ENCODE measurements at regions not wholly inside any gene's neighbourhood (a gene's known extent, or its start where the extent isn't known, plus 50 kb on each side); places are given as distances from the start of the nearest gene placed in this dataset.
"Not testable (repeated sequence)": the region's sequence is repeated elsewhere in the genome, so short reads cannot be mapped to it uniquely, and the experiment has no call there.

GRCh38 chr2:87536427-87536826, 211.5 kb upstream of the PLGLB2 start:
- H3K27me3 ChIP-seq (ENCODE audit: control insufficient read depth, insufficient read depth, low read length) = not testable (repeated sequence)

GRCh38 chr2:87537251-87537671, 210.6 kb upstream of the PLGLB2 start:
- H3K4me1 ChIP-seq (ENCODE audit: control insufficient read depth, insufficient read depth, low read length); H3K36me3 ChIP-seq (ENCODE audit: control insufficient read depth, insufficient read depth, low read length): not testable (repeated sequence)
- WGBS (ENCODE audit: insufficient coverage, insufficient read length) = no CpG with 5 or more reads among the region's 8 CpGs

More at GRCh38 chr2:87536427-87536826, 211.5 kb upstream of the PLGLB2 start:
- not testable (repeated sequence) for H3K4me1 ChIP-seq (ENCODE audit: control insufficient read depth, insufficient read depth, low read length); H3K36me3 ChIP-seq (ENCODE audit: control insufficient read depth, insufficient read depth, low read length); DNase-seq (ENCODE audit: low read depth, low spot score); H3K27ac ChIP-seq (ENCODE audit: low read length); H3K4me3 ChIP-seq (ENCODE audit: low read length); H3K9me3 ChIP-seq (ENCODE audit: control insufficient read depth, insufficient read depth, low read length)
- no CpG with 5 or more reads among the region's 5 CpGs for WGBS (ENCODE audit: insufficient coverage, insufficient read length)

GRCh38 chr2:87538268-87538667, 209.6 kb upstream of the PLGLB2 start:
- H3K27ac ChIP-seq (ENCODE audit: low read length); H3K9me3 ChIP-seq (ENCODE audit: control insufficient read depth, insufficient read depth, low read length); H3K27me3 ChIP-seq (ENCODE audit: control insufficient read depth, insufficient read depth, low read length); DNase-seq (ENCODE audit: low read depth, low spot score); H3K4me3 ChIP-seq (ENCODE audit: low read length); H3K4me1 ChIP-seq (ENCODE audit: control insufficient read depth, insufficient read depth, low read length); H3K36me3 ChIP-seq (ENCODE audit: control insufficient read depth, insufficient read depth, low read length): not testable (repeated sequence)
- WGBS (ENCODE audit: insufficient coverage, insufficient read length) = no CpG with 5 or more reads among the region's 12 CpGs

More at GRCh38 chr2:87537251-87537671, 210.6 kb upstream of the PLGLB2 start:
- not testable (repeated sequence) for H3K4me3 ChIP-seq (ENCODE audit: low read length); H3K9me3 ChIP-seq (ENCODE audit: control insufficient read depth, insufficient read depth, low read length); DNase-seq (ENCODE audit: low read depth, low spot score); H3K27me3 ChIP-seq (ENCODE audit: control insufficient read depth, insufficient read depth, low read length); H3K27ac ChIP-seq (ENCODE audit: low read length)

GRCh38 chr2:87539151-87539943, 208.5 kb upstream of the PLGLB2 start:
- H3K27ac ChIP-seq (ENCODE audit: low read length); H3K9me3 ChIP-seq (ENCODE audit: control insufficient read depth, insufficient read depth, low read length); DNase-seq (ENCODE audit: low read depth, low spot score); H3K4me3 ChIP-seq (ENCODE audit: low read length); H3K27me3 ChIP-seq (ENCODE audit: control insufficient read depth, insufficient read depth, low read length); H3K4me1 ChIP-seq (ENCODE audit: control insufficient read depth, insufficient read depth, low read length); H3K36me3 ChIP-seq (ENCODE audit: control insufficient read depth, insufficient read depth, low read length): not testable (repeated sequence)
- WGBS (ENCODE audit: insufficient coverage, insufficient read length) = no CpG with 5 or more reads among the region's 15 CpGs

- not testable (repeated sequence) for H3K27me3 ChIP-seq (ENCODE audit: control insufficient read depth, insufficient read depth, low read length); H3K36me3 ChIP-seq (ENCODE audit: control insufficient read depth, insufficient read depth, low read length); DNase-seq (ENCODE audit: low read depth, low spot score); H3K4me3 ChIP-seq (ENCODE audit: low read length); H3K9me3 ChIP-seq (ENCODE audit: control insufficient read depth, insufficient read depth, low read length); H3K4me1 ChIP-seq (ENCODE audit: control insufficient read depth, insufficient read depth, low read length); H3K27ac ChIP-seq (ENCODE audit: low read length)
- WGBS (ENCODE audit: insufficient coverage, insufficient read length) = no CpG with 5 or more reads among the region's 3 CpGs
Measured at GRCh38 chr2:87540242-87540641, 207.6 kb upstream of the PLGLB2 start.

- H3K4me1 ChIP-seq (ENCODE audit: control insufficient read depth, insufficient read depth, low read length); H3K9me3 ChIP-seq (ENCODE audit: control insufficient read depth, insufficient read depth, low read length); H3K4me3 ChIP-seq (ENCODE audit: low read length); DNase-seq (ENCODE audit: low read depth, low spot score); H3K27ac ChIP-seq (ENCODE audit: low read length); H3K36me3 ChIP-seq (ENCODE audit: control insufficient read depth, insufficient read depth, low read length); H3K27me3 ChIP-seq (ENCODE audit: control insufficient read depth, insufficient read depth, low read length): not testable (repeated sequence)
- no CpG with 5 or more reads among the region's 8 CpGs for WGBS (ENCODE audit: insufficient coverage, insufficient read length)
Measured at GRCh38 chr2:87542599-87543174, 205.2 kb upstream of the PLGLB2 start.

- not testable (repeated sequence) for H3K27me3 ChIP-seq (ENCODE audit: control insufficient read depth, insufficient read depth, low read length); DNase-seq (ENCODE audit: low read depth, low spot score); H3K9me3 ChIP-seq (ENCODE audit: control insufficient read depth, insufficient read depth, low read length); H3K36me3 ChIP-seq (ENCODE audit: control insufficient read depth, insufficient read depth, low read length); H3K4me1 ChIP-seq (ENCODE audit: control insufficient read depth, insufficient read depth, low read length); H3K27ac ChIP-seq (ENCODE audit: low read length); H3K4me3 ChIP-seq (ENCODE audit: low read length)
- no CpG with 5 or more reads among the region's 1 CpG for WGBS (ENCODE audit: insufficient coverage, insufficient read length)
Measured at GRCh38 chr2:87543797-87544196, 204.1 kb upstream of the PLGLB2 start.

- not testable (repeated sequence) for H3K27ac ChIP-seq (ENCODE audit: low read length); H3K36me3 ChIP-seq (ENCODE audit: control insufficient read depth, insufficient read depth, low read length); H3K4me1 ChIP-seq (ENCODE audit: control insufficient read depth, insufficient read depth, low read length); H3K27me3 ChIP-seq (ENCODE audit: control insufficient read depth, insufficient read depth, low read length); H3K4me3 ChIP-seq (ENCODE audit: low read length); H3K9me3 ChIP-seq (ENCODE audit: control insufficient read depth, insufficient read depth, low read length); DNase-seq (ENCODE audit: low read depth, low spot score)
- no CpG with 5 or more reads among the region's 2 CpGs for WGBS (ENCODE audit: insufficient coverage, insufficient read length)
Measured at GRCh38 chr2:87547106-87547505, 200.8 kb upstream of the PLGLB2 start.

- H3K4me1 ChIP-seq (ENCODE audit: control insufficient read depth, insufficient read depth, low read length); H3K36me3 ChIP-seq (ENCODE audit: control insufficient read depth, insufficient read depth, low read length): not testable (repeated sequence)
Measured at GRCh38 chr2:87547966-87548365, 199.9 kb upstream of the PLGLB2 start.

GRCh38 chr2:87548681-87549536, 199.0 kb upstream of the PLGLB2 start:
- H3K36me3 ChIP-seq (ENCODE audit: control insufficient read depth, insufficient read depth, low read length); DNase-seq (ENCODE audit: low read depth, low spot score): not testable (repeated sequence)
- 100% methylated on average over 1 of the region's 7 CpGs for WGBS (ENCODE audit: insufficient coverage, insufficient read length)

More at GRCh38 chr2:87547966-87548365, 199.9 kb upstream of the PLGLB2 start:
- not testable (repeated sequence) for H3K27me3 ChIP-seq (ENCODE audit: control insufficient read depth, insufficient read depth, low read length); DNase-seq (ENCODE audit: low read depth, low spot score); H3K9me3 ChIP-seq (ENCODE audit: control insufficient read depth, insufficient read depth, low read length); H3K27ac ChIP-seq (ENCODE audit: low read length); H3K4me3 ChIP-seq (ENCODE audit: low read length)

More at GRCh38 chr2:87548681-87549536, 199.0 kb upstream of the PLGLB2 start:
- not testable (repeated sequence) for H3K9me3 ChIP-seq (ENCODE audit: control insufficient read depth, insufficient read depth, low read length); H3K27me3 ChIP-seq (ENCODE audit: control insufficient read depth, insufficient read depth, low read length); H3K4me1 ChIP-seq (ENCODE audit: control insufficient read depth, insufficient read depth, low read length); H3K27ac ChIP-seq (ENCODE audit: low read length); H3K4me3 ChIP-seq (ENCODE audit: low read length)

Measured in iPS DF 6.9 (cell line).